Keratinocyte (primary cell): ENCODE measurements at regions not wholly inside any gene's neighbourhood (a gene's known extent, or its start where the extent isn't known, plus 50 kb on each side); places are given as distances from the start of the nearest gene placed in this dataset.
A peak's percentile ranks its signal among the peaks of the same experiment; 100 is the strongest.

Experiments
- DNase-seq: peaks from one replicate; pipeline ENCODE4 v3.0.0-alpha.2; 2011; ENCODE audit warnings: low read depth, missing footprints, low spot score
- FAIRE-seq: peaks from 2 replicates; lab custom pipeline; 2011; peaks lifted over from hg19 to GRCh38; lab: Jason Lieb, UNC
- H2AFZ ChIP-seq: 2 replicates; pipeline ENCODE4 v1.6.0; 2012; ENCODE audit warnings: low read length, control low read depth, inconsistent platforms; ENCODE audit not compliant: control insufficient read depth
- H3K27ac ChIP-seq: 2 replicates; pipeline ENCODE4 v1.5.1; 2011; ENCODE audit warnings: low read length; ENCODE audit not compliant: control insufficient read depth, insufficient read depth
- H3K27me3 ChIP-seq: 3 replicates; pipeline ENCODE4 v1.6.0; 2011; ENCODE audit warnings: low read length; ENCODE audit not compliant: control insufficient read depth, insufficient read depth; ENCODE audit errors: extremely low read depth
- H3K36me3 ChIP-seq, 2 experiments: 2 replicates in 1 of 2; 3 replicates in 1 of 2; pipeline ENCODE4 v1.5.1; 2011; ENCODE audit warnings: low read length in 2 of 2, mild to moderate bottlenecking in 1 of 2; ENCODE audit not compliant: control insufficient read depth in 2 of 2, insufficient read depth in 2 of 2; ENCODE audit errors: extremely low read depth in 1 of 2
- H3K4me1 ChIP-seq: 3 replicates; pipeline ENCODE4 v1.5.1; 2011; ENCODE audit warnings: low read length; ENCODE audit not compliant: control insufficient read depth, insufficient read depth; ENCODE audit errors: extremely low read depth
- H3K4me2 ChIP-seq: 3 replicates; pipeline ENCODE4 v1.6.0; 2011; ENCODE audit warnings: low read depth, low read length; ENCODE audit not compliant: control insufficient read depth, insufficient read depth; ENCODE audit errors: extremely low read depth
- H3K4me3 ChIP-seq, 3 experiments: fragments of 200-600 bp in 1 of 3; sonication (generic) in 1 of 3; 2 replicates in 2 of 3; 3 replicates in 1 of 3; pipeline ENCODE4 v1.5.1; 2011 to 2016; ENCODE audit warnings: low read length in 3 of 3, mild to moderate bottlenecking in 3 of 3, control low read depth in 2 of 3, inconsistent platforms in 1 of 3, low read depth in 1 of 3, mixed read lengths in 1 of 3, mixed run types in 1 of 3, moderate library complexity in 1 of 3; ENCODE audit not compliant: control insufficient read depth in 2 of 3, insufficient read depth in 2 of 3; ENCODE audit errors: extremely low read depth in 1 of 3
- H3K79me2 ChIP-seq: 2 replicates; pipeline ENCODE4 v1.6.0; 2012; ENCODE audit warnings: low read length; ENCODE audit not compliant: control insufficient read depth, insufficient read depth
- H3K9ac ChIP-seq: 3 replicates; pipeline ENCODE4 v1.6.0; 2011; ENCODE audit warnings: low read length; ENCODE audit not compliant: control insufficient read depth, insufficient read depth; ENCODE audit errors: extremely low read depth
- H3K9me1 ChIP-seq: 3 replicates; pipeline ENCODE4 v1.6.0; 2011; ENCODE audit warnings: low read length; ENCODE audit not compliant: control insufficient read depth, insufficient read depth; ENCODE audit errors: extremely low read depth
- H3K9me3 ChIP-seq: 2 replicates; pipeline ENCODE4 v1.5.1; 2012; ENCODE audit warnings: low read depth, low read length; ENCODE audit not compliant: control insufficient read depth
- H4K20me1 ChIP-seq: 3 replicates; pipeline ENCODE4 v1.6.0; 2011; ENCODE audit warnings: low read length; ENCODE audit not compliant: control insufficient read depth, insufficient read depth; ENCODE audit errors: extremely low read depth
- EZH2 ChIP-seq: IDR thresholded peaks from one replicate; pipeline ENCODE4 v1.6.1; 2012; ENCODE audit warnings: inconsistent platforms, mild to moderate bottlenecking, low read length, moderate library complexity
- dilution Hi-C: fragments of 300-500 bp; cut with MboI; formaldehyde crosslinking; loops from one replicate; pipeline ENCODE4 v1.7.0; 2020; ENCODE audit warnings: low sequenced_read_pairs; ENCODE audit not compliant: extremely low pct_ligation_motif_present
- TF ChIP-seq, protein P1 (sequence below), 3 experiments: IDR thresholded peaks in 1 of 3; conservative IDR thresholded peaks in 1 of 3; optimal IDR thresholded peaks in 1 of 3; 2 replicates in 2 of 3; 3 replicates in 1 of 3; pipeline versions ENCODE3 to v1.5.1; 2011; ENCODE audit warnings: low read length in 3 of 3, mild to moderate bottlenecking in 3 of 3, moderate library complexity in 2 of 3, control low read depth in 1 of 3, inconsistent platforms in 1 of 3; ENCODE audit not compliant: insufficient read depth in 2 of 3; ENCODE audit errors: extremely low read depth in 1 of 3

DNA sequence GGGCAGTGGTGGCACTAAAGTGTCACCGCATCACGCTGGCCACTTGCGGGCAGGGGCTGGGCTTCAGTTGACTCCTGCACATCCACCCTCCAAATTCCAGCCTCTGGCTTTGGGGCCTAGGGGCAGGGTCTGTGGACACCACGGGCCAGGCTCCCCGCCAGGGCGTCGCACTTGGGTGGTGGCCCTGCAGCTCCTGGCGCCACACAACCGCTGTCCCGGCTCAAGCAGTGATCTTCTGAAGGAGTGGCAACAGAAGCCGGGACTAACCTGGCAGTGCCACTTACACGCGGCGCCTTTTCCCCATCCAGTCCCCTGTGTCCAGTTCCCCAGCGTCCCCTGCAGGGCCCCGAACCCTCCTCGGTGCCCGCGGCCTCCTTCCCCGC is 134.3 kb upstream of the ZNF92 start:
- TF ChIP-seq, protein P1, sequence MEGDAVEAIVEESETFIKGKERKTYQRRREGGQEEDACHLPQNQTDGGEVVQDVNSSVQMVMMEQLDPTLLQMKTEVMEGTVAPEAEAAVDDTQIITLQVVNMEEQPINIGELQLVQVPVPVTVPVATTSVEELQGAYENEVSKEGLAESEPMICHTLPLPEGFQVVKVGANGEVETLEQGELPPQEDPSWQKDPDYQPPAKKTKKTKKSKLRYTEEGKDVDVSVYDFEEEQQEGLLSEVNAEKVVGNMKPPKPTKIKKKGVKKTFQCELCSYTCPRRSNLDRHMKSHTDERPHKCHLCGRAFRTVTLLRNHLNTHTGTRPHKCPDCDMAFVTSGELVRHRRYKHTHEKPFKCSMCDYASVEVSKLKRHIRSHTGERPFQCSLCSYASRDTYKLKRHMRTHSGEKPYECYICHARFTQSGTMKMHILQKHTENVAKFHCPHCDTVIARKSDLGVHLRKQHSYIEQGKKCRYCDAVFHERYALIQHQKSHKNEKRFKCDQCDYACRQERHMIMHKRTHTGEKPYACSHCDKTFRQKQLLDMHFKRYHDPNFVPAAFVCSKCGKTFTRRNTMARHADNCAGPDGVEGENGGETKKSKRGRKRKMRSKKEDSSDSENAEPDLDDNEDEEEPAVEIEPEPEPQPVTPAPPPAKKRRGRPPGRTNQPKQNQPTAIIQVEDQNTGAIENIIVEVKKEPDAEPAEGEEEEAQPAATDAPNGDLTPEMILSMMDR (optimal IDR thresholded peaks at IDR 0.05 in 1 of 3, IDR thresholded peaks at IDR 0.05 in 1 of 3, conservative IDR thresholded peaks at IDR 0.05 in 1 of 3; ENCODE audit: extremely low read depth in 1 of 3, insufficient read depth in 2 of 3, low read length in 3 of 3), result no peak
- TF ChIP-seq EZH2, result no peak
- no peak overlapping the region for H3K9ac ChIP-seq
- H3K27ac ChIP-seq, result no peak overlapping the region
- no peaks in the 10 kb centered on the region for H3K36me3 ChIP-seq
- no peaks in the 10 kb centered on the region for H3K79me2 ChIP-seq
- no peak for FAIRE-seq
- H3K4me3 ChIP-seq, result peak overlapping the region in 1 of 3 experiments; percentile 43
- H3K27me3 ChIP-seq, result peaks cover 25% of the 10 kb centered on the region
- H4K20me1 ChIP-seq, result no peaks in the 10 kb centered on the region
- dilution Hi-C loops, result no loop called here
- no peaks in the 10 kb centered on the region for H3K4me1 ChIP-seq
- DNase-seq, result no peak
- H2AFZ ChIP-seq, result no peak overlapping the region
- no peak overlapping the region for H3K4me2 ChIP-seq
- H3K9me3 ChIP-seq, result no peaks in the 10 kb centered on the region
- H3K9me1 ChIP-seq, result no peaks in the 10 kb centered on the region

DNA sequence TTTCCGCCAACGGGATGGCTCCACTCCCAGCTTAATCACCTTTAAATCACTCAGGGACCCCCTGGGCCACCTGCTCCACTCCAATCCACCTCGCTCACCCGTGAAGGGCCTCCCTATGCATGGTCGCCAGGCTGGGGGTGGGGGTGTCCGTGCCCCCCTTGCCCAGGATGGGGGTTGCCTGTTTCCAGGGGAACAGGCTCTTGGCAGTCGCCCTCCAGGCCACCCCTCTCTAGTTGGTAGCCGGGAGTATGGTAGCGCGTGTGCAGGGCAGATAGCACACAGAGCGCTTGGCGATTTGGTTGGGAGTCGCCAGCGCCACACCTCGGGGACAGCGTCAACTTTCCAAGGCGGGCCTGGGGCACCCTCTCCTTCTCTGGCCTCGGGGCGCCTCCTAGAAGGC is 134.9 kb upstream of the ZNF92 start:
- Histone ChIP-seq H3K36me3 (no peaks in the 10 kb centered on the region), H3K9me1 (no peaks in the 10 kb centered on the region), H3K79me2 (no peaks in the 10 kb centered on the region), H4K20me1 (no peaks in the 10 kb centered on the region), H3K4me2 (no peak overlapping the region), H3K4me3 (no peak overlapping the region), H3K9ac (no peak overlapping the region), H3K27ac (no peak overlapping the region), H3K4me1 (no peaks in the 10 kb centered on the region), H3K9me3 (no peaks in the 10 kb centered on the region), H2AFZ (no peak overlapping the region), H3K27me3 (peaks cover 25% of the 10 kb centered on the region)
- no peak for FAIRE-seq
- dilution Hi-C loops, result no loop called here
- DNase-seq, result no peak
- TF ChIP-seq EZH2, result no peak
- TF ChIP-seq, protein P1 (optimal IDR thresholded peaks at IDR 0.05 in 1 of 3, IDR thresholded peaks at IDR 0.05 in 1 of 3, conservative IDR thresholded peaks at IDR 0.05 in 1 of 3; ENCODE audit: extremely low read depth in 1 of 3, insufficient read depth in 2 of 3, low read length in 3 of 3), result no peak
